Hindlimb muscle (tissue), 1 donor: ENCODE measurements at regions not wholly inside any gene's neighbourhood (a gene's known extent, or its start where the extent isn't known, plus 50 kb on each side); places are given as distances from the start of the nearest gene placed in this dataset.

Experiments used
- DNase-seq: peaks from one replicate; pipeline ENCODE4 v3.0.0-alpha.2; 2013

GRCh38 chr5:175162036-175162435, 281.9 kb downstream of the DRD1 start:
- DNase-seq, result no peak

DNA sequence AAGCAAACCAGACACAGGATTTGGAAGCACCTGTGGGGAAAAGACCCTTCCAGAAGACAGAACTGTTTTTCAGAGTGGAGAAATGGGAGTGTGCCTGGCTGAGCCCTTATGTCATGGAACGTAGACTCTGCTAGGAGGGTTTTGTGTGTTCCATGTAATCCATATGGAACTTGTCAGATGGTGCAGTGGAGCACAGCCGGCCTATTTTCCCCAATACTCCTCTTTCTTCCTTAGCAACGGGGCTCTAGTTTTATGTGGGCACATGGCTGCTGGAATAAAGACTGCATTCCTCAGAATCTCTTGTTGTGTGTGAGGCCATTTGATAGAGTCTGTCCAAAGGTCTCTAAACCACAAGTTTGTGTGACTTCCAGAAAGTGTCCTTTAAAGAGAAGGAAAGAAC, 284.0 kb downstream of the DRD1 start:
- DNase-seq, result no peak

- no peak for DNase-seq
Measured at GRCh38 chr5:175148636-175149172, 295.3 kb downstream of the DRD1 start.

- no peak for DNase-seq
Measured at GRCh38 chr5:175146733-175147132, 297.2 kb downstream of the DRD1 start.

DNA sequence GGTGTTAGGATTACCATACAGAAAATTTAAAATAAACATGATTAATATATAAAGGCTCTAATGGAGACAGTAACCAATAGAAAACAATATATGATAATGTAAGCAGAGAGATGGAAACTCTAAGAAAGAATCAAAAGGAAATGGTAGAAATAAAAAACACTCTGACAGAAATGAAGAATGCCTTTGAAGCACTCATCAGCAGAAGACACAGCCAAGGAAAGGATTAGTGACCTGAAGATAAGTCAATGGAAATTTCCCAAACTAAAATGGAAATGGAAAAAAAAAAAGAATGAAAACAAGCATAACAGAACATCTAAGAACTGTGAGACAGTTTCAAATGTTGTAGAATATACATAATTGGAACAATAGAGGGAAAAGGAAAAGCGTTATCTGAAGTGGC, 302.6 kb downstream of the DRD1 start:
- no peak for DNase-seq

GRCh38 chr5:175133185-175133584, 310.8 kb downstream of the DRD1 start:
- DNase-seq, result no peak

DNA sequence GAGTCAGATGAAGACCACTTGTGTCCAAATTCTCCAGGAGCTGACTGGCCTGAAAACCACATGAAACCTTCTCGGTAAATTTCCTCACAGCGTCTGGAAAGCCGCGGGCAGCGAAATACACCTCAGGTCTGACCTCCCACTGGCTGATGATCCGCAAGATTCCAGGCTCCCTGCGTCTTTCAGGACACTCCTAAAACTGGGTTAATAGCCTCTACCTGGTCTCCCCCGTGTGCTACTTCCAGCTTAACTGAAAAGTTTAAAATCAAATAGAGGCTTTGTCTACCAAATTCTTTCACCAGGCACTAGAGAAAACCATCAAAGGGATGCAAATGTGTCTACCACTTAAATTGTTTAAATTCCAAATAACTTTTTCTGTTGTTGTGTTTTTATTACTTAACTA, 312.6 kb downstream of the DRD1 start:
- no peak for DNase-seq

GRCh38 chr5:175129619-175130018, 314.4 kb downstream of the DRD1 start:
- no peak for DNase-seq

- no peak for DNase-seq
Measured at GRCh38 chr5:175129121-175129520, 314.9 kb downstream of the DRD1 start.

- no peak for DNase-seq
Measured at GRCh38 chr5:175124821-175125220, 319.2 kb downstream of the DRD1 start.

- DNase-seq, result no peak
Measured at GRCh38 chr5:175124251-175124813, 319.6 kb downstream of the DRD1 start.

DNA sequence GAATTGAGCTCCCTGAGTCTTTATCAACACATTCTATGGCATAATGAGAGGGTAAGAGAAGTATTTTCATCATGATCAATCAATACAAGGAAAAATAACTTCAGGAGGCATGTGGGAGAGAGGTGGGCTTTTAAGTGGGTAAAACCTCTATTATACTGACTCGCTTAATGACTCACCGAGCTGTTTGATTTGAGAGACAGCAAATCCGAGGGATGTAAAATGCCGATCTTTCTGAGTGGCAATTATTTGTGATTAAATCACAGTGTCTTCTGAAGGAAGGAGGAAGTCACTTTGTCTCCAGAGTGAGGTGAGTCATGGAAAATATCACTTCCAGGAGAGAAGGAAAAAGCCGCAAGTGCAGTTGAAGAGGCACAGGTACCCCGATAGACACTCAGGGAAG, 320.4 kb downstream of the DRD1 start:
- DNase-seq, result no peak

DNA sequence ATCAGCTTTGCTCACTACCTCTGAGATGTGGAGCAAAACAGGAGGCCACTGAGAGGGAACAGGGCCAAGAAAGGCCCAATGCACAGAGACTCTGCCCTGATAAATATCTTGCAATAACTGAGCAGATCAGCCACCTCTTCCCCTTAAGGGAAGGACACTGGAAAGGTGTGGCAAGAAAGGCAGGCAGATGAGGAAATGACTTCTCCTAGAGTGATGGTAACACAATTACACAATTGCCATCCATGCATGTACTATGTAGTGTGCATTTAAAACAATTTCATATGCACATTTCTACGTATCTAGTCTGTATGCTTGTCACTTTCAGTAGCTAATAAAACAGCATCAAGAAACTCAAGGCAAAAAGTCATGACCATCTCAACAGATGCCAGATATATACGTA, 322.5 kb downstream of the DRD1 start:
- no peak for DNase-seq

- no peak for DNase-seq
Measured at GRCh38 chr5:175120412-175120811, 323.6 kb downstream of the DRD1 start.

DNA sequence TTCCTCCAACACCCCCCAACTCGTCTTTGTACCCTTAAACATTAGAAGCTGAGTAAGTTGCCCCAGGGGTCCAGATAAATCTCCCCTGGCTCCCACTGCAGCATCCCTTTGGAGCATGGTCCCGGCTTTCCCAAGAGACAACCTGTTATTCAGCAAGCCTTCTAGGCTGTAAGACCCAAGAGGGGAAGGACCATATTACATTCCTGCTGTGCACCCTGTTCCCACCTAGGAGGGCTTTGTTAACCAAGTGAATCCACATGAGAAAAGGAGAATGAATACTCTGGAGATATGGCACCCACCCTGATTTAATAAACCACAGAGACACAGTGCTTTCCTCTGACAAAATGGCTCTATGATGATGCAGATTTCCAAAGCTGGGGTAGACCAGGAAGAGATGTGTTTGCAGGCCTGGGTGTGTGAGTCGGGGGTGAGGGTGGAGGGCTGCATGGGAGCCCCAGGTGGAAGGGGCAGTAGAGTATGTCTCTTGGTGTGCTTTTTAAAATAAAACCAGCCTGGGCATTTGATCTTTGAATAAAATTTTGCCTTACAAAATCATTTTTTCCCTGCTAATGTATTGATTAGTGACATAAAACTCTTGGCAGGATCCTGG, 325.2 kb downstream of the DRD1 start:
- DNase-seq, result no peak

DNA sequence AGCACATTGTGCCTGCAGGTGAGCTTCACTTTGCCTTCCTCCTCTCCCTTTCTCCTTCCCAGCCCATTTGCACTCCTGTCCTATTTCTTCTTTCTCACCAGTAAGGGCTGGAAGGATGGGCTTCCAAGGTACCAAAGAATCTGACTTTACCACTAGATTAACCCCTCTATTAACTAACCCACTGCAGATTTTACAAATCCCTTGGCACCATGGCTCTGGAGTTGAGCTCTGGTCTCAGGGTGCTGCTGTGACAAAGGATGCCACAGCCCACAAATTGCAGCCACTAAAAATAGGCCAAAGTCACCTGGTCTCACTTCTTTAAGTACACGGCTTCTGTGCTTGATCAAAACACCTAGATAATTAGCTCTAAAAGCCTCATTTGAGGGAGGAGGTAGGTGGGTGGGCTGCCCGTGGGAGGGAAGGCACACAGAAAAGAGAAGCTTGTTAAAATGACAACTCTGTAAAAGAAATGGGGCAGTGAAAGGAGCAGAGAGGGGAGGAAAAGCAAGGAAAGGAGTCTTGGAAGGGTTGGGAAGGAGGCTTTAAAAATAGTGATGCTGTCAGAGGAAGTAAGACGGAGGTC, 327.4 kb downstream of the DRD1 start:
- no peak for DNase-seq

DNA sequence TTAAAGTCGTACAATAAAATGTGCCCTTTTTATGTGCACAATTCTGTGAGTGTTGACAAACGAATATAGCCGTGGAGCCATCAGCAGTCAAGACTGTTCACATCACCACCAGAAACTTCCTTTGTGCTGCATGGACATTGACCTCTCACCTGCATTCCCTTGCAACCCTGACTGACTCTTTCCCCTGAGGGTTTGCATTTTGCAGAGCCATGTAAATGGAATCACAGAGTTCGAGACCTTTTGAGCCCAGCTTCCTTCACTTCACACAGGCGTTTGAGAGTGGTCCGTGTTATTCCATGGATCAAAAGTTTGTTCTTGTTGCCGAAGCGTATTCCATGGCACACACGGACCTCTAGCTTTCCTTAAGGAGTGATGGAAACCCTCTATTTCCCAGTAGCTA, 328.2 kb downstream of the DRD1 start:
- DNase-seq, result no peak

- DNase-seq, result no peak
Measured at GRCh38 chr5:175113947-175114346, 330.0 kb downstream of the DRD1 start.

GRCh38 chr5:175109058-175109755, 334.8 kb downstream of the DRD1 start:
- no peak for DNase-seq

DNA sequence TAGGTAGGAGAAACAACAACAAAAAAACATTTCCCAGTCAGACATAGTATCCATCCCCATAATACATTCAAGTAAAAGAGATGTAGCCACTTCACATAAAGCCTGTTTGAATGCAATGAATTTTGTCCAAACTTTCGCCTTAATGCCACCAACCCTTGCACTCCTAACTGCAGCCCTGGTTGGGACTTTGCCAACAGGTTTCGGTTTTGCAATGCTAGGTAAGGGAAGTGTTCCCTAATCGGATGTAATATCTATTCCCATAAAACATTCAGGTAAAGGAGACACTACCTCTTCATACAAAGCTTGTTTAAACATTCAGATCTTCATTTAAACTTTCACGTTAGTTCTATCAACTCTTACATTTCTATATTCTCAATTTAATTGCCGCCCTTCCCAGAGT, 336.1 kb downstream of the DRD1 start:
- no peak for DNase-seq

- no peak for DNase-seq
Measured at GRCh38 chr5:175107028-175107588, 336.9 kb downstream of the DRD1 start.

- no peak for DNase-seq
Measured at GRCh38 chr5:175104677-175105076, 339.3 kb downstream of the DRD1 start.

- no peak for DNase-seq
Measured at GRCh38 chr5:175103746-175104145, 340.2 kb downstream of the DRD1 start.
